ENCODE measurements at regions not wholly inside any gene's neighbourhood (a gene's known extent, or its start where the extent isn't known, plus 50 kb on each side); places are given as distances from the start of the nearest gene placed in this dataset.
"Not testable (repeated sequence)": the region's sequence is repeated elsewhere in the genome, so short reads cannot be mapped to it uniquely, and the experiment has no call there.

GRCh38 chr18:59980188-59980637 lies 80.4 kb downstream of the PMAIP1 start:
- WGBS, 2 donors (ENCODE audit: low coverage in 1 of 2), result 61 to 74% methylated on average over 2 to 3 of the region's 3 CpGs
- TF ChIP-seq POLR2A (IDR thresholded peaks at IDR 0.05) (no peak), CTCF (IDR thresholded peaks at IDR 0.05) (no peak), POLR2AphosphoS5 (IDR thresholded peaks at IDR 0.05) (no peak), EP300 (IDR thresholded peaks at IDR 0.05; ENCODE audit: low read depth) (no peak)
- H3K36me3 ChIP-seq, result no peaks in the 10 kb centered on the region
- H3K27me3 ChIP-seq, result no peaks in the 10 kb centered on the region
- H3K9me3 ChIP-seq, result no peaks in the 10 kb centered on the region
- H3K4me3 ChIP-seq, result no peak overlapping the region
- DNase-seq, result no peak
- H3K4me1 ChIP-seq, result no peaks in the 10 kb centered on the region
- in situ Hi-C loops (cut with MboI; ENCODE audit: low pct_ligation_motif_present in 1 of 4, low pct_unique_long_range_greater_than_20kb in 1 of 4, low sequenced_read_pairs in 3 of 4) (loop anchor here (10.0 to 25.0 kb wide), 4 partner anchors 143 to 575 kb away; no protein-coding TSS in a partner anchor), intact Hi-C loops (cut with DNase I; ENCODE audit: low total_unique reads) (no loop called here)
- H3K27ac ChIP-seq, result no peak overlapping the region

- in situ Hi-C loops (cut with MboI; ENCODE audit: low pct_ligation_motif_present in 1 of 4, low pct_unique_long_range_greater_than_20kb in 1 of 4, low sequenced_read_pairs in 3 of 4), result no loop called here
- peaks cover 7% of the 10 kb centered on the region for H3K27me3 ChIP-seq
- H3K4me3 ChIP-seq, result no peak overlapping the region
- intact Hi-C loops (cut with DNase I; ENCODE audit: low total_unique reads), result no loop called here
- no peak overlapping the region for H3K27ac ChIP-seq
- no peak for DNase-seq
- H3K9me3 ChIP-seq, result no peaks in the 10 kb centered on the region
- no peaks in the 10 kb centered on the region for H3K36me3 ChIP-seq
- H3K4me1 ChIP-seq, result no peaks in the 10 kb centered on the region
- 42 to 56% methylated on average over 2 to 4 of the region's 4 CpGs for WGBS, 2 donors (ENCODE audit: low coverage in 1 of 2)
- TF ChIP-seq CTCF (IDR thresholded peaks at IDR 0.05) (no peak), POLR2A (IDR thresholded peaks at IDR 0.05) (no peak), EP300 (IDR thresholded peaks at IDR 0.05; ENCODE audit: low read depth) (no peak)
Observed at GRCh38 chr18:59971871-59972428, 72.2 kb downstream of the PMAIP1 start.

GRCh38 chr18:59971144-59971543 lies 71.3 kb downstream of the PMAIP1 start:
- DNase-seq; H3K27me3 ChIP-seq; in situ Hi-C loops (cut with MboI; ENCODE audit: low pct_ligation_motif_present in 1 of 4, low pct_unique_long_range_greater_than_20kb in 1 of 4, low sequenced_read_pairs in 3 of 4); H3K4me1 ChIP-seq; H3K4me3 ChIP-seq; H3K27ac ChIP-seq; H3K36me3 ChIP-seq; H3K9me3 ChIP-seq; intact Hi-C loops (cut with DNase I; ENCODE audit: low total_unique reads): not testable (repeated sequence)
- 89 to 91% methylated on average over 1 of the region's 1 CpG for WGBS, 2 donors (ENCODE audit: low coverage in 1 of 2)

GRCh38 chr18:59969477-59970028 lies 69.8 kb downstream of the PMAIP1 start:
- H3K4me3 ChIP-seq; H3K36me3 ChIP-seq; H3K27ac ChIP-seq; H3K9me3 ChIP-seq; H3K4me1 ChIP-seq; DNase-seq; H3K27me3 ChIP-seq; intact Hi-C loops (cut with DNase I; ENCODE audit: low total_unique reads); in situ Hi-C loops (cut with MboI; ENCODE audit: low pct_ligation_motif_present in 1 of 4, low pct_unique_long_range_greater_than_20kb in 1 of 4, low sequenced_read_pairs in 3 of 4): not testable (repeated sequence)
- WGBS, 2 donors (ENCODE audit: low coverage in 1 of 2), result 46 to 87% methylated on average over 3 to 52 of the region's 56 CpGs

GRCh38 chr18:59968583-59968982 lies 68.8 kb downstream of the PMAIP1 start:
- Histone ChIP-seq H3K27ac (no peak overlapping the region), H3K27me3 (peaks cover 7% of the 10 kb centered on the region), H3K4me1 (no peaks in the 10 kb centered on the region), H3K4me3 (no peak overlapping the region), H3K36me3 (no peaks in the 10 kb centered on the region), H3K9me3 (no peaks in the 10 kb centered on the region)
- no peak for DNase-seq
- in situ Hi-C loops (cut with MboI; ENCODE audit: low pct_ligation_motif_present in 1 of 4, low pct_unique_long_range_greater_than_20kb in 1 of 4, low sequenced_read_pairs in 3 of 4) (no loop called here), intact Hi-C loops (cut with DNase I; ENCODE audit: low total_unique reads) (no loop called here)
- WGBS, 2 donors (ENCODE audit: low coverage in 1 of 2), result 87 to 91% methylated on average over 2 of the region's 2 CpGs
- TF ChIP-seq POLR2A (IDR thresholded peaks at IDR 0.05) (no peak), EP300 (IDR thresholded peaks at IDR 0.05; ENCODE audit: low read depth) (no peak), CTCF (IDR thresholded peaks at IDR 0.05) (no peak), POLR2AphosphoS5 (IDR thresholded peaks at IDR 0.05) (no peak)
